HS-5 (cell line): ENCODE measurements at regions not wholly inside any gene's neighbourhood (a gene's known extent, or its start where the extent isn't known, plus 50 kb on each side); places are given as distances from the start of the nearest gene placed in this dataset.
"Not testable (repeated sequence)": the region's sequence is repeated elsewhere in the genome, so short reads cannot be mapped to it uniquely, and the experiment has no call there.

Source experiments
- DNase-seq: peaks from one replicate; pipeline ENCODE4 v3.0.0-alpha.2; 2012; ENCODE audit warnings: low read depth

- not testable (repeated sequence) for DNase-seq
Observed at GRCh38 chr13:31607531-31607930, 131.8 kb upstream of the RXFP2 start.

- DNase-seq = not testable (repeated sequence)
Observed at GRCh38 chr13:31608780-31609179, 130.5 kb upstream of the RXFP2 start.

- DNase-seq = no peak
Observed at GRCh38 chr13:31610270-31610998, 128.9 kb upstream of the RXFP2 start.

- no peak for DNase-seq
Observed at GRCh38 chr13:31611214-31611613, 128.1 kb upstream of the RXFP2 start.

GRCh38 chr13:31614073-31614472 is 125.3 kb upstream of the RXFP2 start:
- DNase-seq = no peak

GRCh38 chr13:31614704-31615103 is 124.6 kb upstream of the RXFP2 start:
- no peak for DNase-seq

- no peak for DNase-seq
Observed at GRCh38 chr13:31625115-31625514, 114.2 kb upstream of the RXFP2 start.

GRCh38 chr13:31627097-31627845 is 112.1 kb upstream of the RXFP2 start:
- DNase-seq = no peak

- no peak for DNase-seq
Observed at GRCh38 chr13:31629085-31629780, 110.1 kb upstream of the RXFP2 start.

GRCh38 chr13:31631071-31631470 is 108.3 kb upstream of the RXFP2 start:
- no peak for DNase-seq

- DNase-seq = no peak
Observed at GRCh38 chr13:31631746-31632145, 107.6 kb upstream of the RXFP2 start.

- DNase-seq = no peak
Observed at GRCh38 chr13:31638577-31638976, 100.7 kb upstream of the RXFP2 start.

- no peak for DNase-seq
Observed at GRCh38 chr13:31639443-31640163, 99.7 kb upstream of the RXFP2 start.

GRCh38 chr13:31649766-31650165 is 89.6 kb upstream of the RXFP2 start:
- DNase-seq = no peak

GRCh38 chr13:31653730-31654129 is 85.6 kb upstream of the RXFP2 start:
- no peak for DNase-seq

GRCh38 chr13:31663880-31664585 is 75.3 kb upstream of the RXFP2 start:
- no peak for DNase-seq

- no peak for DNase-seq
Observed at GRCh38 chr13:31670831-31671617, 68.3 kb upstream of the RXFP2 start.

GRCh38 chr13:31674051-31674450 is 65.3 kb upstream of the RXFP2 start:
- no peak for DNase-seq

- no peak for DNase-seq
Observed at GRCh38 chr13:31675440-31675953, 63.8 kb upstream of the RXFP2 start.

GRCh38 chr13:31681133-31681532 is 58.2 kb upstream of the RXFP2 start:
- no peak for DNase-seq

- DNase-seq = no peak
Observed at GRCh38 chr13:31684466-31684865, 54.9 kb upstream of the RXFP2 start.
